GM19099 (cell line): ENCODE measurements at regions not wholly inside any gene's neighbourhood (a gene's known extent, or its start where the extent isn't known, plus 50 kb on each side); places are given as distances from the start of the nearest gene placed in this dataset.

Experiments
- POLR2A ChIP-seq: IDR thresholded peaks from 3 replicates; pipeline ENCODE4 v1.6.1; 2011; ENCODE audit warnings: low read depth; ENCODE audit not compliant: insufficient read length; ENCODE audit errors: extremely low read depth

DNA sequence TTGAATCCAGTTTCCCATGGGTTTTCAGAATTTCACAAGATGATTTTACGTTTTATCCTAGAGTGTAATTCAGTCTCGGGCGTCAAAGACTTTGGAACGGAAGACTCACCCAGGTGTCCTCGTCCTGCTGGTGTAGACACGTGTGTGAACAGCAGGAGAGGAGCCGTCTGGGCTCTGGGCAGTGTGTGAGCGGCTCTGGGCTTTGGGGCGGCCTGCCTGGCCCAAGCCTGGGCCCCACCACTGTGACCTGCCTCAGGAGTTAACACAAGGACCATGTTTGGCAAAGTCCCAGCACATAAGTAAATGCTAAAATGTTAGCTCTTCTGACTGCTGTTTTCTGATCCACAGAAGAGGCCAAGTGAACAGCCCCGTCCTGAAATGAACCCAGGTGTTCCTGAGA, 1093.3 kb downstream of the BRD1 start:
- no peak for TF ChIP-seq POLR2A

GRCh38 chr22:48729499-48730171, 1098.0 kb downstream of the BRD1 start:
- no peak for TF ChIP-seq POLR2A

DNA sequence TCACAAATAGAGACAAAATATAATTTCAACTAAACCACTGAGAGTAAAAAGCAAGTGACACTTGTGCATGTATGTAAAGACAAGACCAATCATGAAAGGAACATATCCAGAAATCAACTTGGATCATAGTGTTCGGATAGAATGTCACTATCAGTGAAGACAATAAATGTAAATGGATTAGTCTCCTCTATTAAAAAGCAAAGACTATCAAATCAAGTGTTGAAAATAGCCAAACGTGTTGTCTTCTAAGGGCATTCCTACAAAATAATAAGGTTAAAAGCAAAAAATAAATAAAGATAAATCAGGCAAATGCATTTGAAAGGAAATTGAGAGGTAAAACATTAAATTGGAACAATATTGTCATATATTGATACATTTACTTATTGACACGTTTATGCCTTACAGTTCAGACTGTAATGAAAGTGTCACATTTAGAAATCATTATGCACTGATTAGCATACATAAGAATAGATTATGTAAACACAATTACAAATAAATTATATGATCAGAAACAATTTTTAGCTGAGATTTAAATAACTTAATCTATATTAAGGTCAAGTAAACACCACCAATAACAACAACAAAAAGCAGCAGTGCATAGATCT, 1100.1 kb downstream of the BRD1 start:
- TF ChIP-seq POLR2A: no peak

DNA sequence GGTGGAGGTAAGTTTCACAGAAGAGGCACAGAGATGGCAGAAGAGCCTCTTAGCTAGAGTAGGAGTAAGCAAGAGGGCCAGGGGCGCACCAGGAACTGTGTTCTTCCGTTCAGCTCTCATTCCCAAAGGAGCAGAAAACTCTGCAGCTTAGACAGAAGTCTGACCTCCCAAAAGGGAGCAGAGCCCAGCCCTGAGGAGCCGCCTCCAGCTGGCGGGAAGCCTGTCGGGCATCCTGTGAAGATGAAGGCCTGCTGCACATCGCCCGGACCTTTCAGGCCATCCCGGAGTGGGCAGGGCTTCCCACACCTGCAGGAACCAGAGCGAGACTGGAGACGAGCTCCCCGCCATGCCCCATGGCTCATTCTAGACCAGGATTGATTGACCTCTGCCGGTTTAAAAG, 1102.8 kb downstream of the BRD1 start:
- TF ChIP-seq POLR2A: no peak

DNA sequence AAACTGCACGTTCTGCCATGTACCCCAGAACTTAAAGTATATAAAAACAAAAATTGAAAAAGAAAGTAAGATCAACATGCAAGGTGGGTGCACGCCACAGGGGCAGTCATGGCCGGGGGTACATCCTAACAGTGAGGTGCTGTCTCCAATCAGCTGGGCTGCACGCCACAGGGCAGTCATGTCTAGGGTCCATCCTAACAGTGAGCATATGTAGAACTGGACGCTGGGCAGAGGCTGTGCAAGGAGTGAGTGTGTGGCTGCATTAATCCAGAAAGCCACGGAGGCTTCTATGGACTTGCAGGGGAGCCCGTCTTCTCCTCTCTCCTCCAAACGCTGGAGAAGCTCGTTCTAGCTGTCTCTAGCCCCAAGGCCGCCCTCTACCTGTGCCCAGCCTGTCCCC, 1105.0 kb downstream of the BRD1 start:
- TF ChIP-seq POLR2A: no peak

- no peak for TF ChIP-seq POLR2A
Measured at GRCh38 chr22:48721395-48721669, 1106.3 kb downstream of the BRD1 start.

DNA sequence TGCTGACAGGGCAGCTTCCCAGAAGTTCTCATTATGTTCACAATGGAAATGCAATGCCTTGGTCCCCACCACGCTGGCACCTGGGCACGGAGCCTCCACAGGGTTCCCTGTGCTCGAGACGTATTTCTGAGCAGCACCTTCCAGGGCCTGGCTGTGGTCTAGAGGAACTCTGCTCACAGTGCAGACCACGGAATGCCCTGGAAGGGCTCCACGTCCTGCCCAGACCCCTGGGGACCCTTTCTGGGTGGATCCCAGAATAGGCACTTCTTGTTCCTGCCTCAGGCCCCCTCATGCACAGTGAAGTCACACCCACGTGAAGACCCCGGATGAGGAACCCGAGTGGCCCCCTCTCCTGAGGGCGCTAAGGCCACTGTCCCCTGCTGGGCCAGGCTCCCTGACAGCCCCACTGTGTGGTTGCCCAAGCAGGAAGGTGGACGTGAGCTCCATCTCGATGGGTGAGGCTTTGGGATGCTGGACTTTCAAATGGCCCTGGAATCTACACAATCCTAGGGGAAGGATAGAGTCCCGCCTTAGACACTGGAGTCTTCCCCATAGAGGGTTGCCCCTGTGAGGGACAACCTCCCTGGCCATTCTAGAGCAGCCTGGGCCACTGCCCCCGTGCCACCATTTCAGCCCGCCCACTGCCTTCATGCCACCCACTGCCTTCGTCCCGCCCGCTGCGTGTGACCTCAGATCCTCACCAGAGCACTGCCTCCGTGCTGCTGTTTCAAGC, 1106.8 kb downstream of the BRD1 start:
- no peak for TF ChIP-seq POLR2A

DNA sequence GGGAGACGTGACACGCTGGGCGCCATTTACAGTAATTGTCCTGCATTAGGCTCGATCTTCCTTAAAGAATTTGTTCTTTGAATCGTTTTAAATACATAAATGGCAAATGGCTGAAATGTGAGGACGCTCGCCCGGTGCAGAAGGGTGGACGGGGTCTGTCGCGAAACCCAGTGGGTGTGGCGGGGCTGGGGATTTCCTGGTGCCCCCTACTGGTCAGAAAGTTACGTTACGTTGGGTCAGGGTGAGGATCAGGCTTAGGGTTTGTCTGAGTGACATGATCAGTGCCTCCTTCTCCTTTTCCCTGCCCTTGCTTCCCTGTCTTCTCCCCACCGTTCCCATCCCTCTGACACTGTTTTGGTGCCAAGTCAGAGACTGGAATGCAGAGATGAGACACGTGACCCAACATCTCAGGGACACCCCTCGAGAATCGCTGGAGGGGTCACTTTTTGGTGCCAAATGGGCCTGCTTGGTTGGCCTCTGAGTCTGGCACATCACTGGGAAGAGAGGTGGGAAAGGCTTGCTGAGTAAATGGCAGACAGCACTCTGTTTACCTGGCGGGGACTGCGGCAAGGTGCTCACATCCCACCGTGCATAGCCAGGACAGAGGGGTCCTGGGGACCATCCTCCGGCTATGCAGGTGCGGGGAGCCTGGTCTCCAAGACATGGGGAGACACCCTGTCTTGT, 1107.6 kb downstream of the BRD1 start:
- TF ChIP-seq POLR2A: no peak

- TF ChIP-seq POLR2A: no peak
Measured at GRCh38 chr22:48718818-48719500, 1108.7 kb downstream of the BRD1 start.

DNA sequence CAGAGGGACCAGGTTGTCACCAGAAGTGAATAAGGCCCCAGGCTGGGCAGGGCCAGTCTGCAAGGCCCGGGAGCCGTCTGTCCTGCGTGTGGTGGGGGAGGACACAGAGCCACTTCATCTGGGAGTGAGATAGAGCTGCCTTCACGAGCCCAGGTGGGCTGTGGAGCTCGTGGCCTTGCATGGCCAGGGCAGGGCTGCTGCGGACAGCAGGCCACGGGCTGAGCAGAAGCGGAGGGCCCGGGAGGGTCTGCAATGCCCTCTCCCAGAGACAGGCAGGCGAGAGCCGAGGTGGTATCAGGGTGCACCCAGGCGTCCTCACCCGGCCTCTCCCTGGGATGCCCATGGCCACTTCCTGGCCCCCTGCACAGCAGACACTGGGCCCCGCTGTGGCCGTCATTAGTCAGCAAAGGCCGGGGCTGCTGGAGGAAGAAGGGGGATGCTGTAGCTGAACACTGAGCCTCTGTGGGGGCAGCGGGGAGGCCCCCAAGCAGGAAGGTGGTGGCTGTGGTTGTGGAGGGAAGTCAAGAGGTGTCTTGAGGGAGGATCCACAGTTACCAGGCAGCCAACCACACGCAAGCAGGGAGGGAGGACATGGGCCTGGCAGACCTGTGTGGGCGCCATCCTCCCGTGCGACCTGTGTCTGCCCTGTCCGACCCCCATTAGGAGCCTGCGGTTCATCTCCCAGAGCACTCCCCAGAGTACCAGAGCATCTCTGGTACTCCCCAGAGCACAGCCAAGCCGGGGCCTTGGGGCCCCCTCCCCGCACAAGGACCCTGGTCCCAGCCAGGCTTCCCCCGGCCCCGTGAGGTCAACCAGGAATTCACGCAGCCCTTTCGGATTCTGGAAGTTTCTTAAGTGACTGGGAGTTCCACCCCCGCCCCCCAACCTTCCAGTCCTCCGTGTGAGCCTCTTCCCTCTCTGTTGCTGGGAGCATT, 1109.5 kb downstream of the BRD1 start:
- TF ChIP-seq POLR2A: no peak

- no peak for TF ChIP-seq POLR2A
Measured at GRCh38 chr22:48717076-48717810, 1110.4 kb downstream of the BRD1 start.

- TF ChIP-seq POLR2A: no peak
Measured at GRCh38 chr22:48715511-48715910, 1112.2 kb downstream of the BRD1 start.

DNA sequence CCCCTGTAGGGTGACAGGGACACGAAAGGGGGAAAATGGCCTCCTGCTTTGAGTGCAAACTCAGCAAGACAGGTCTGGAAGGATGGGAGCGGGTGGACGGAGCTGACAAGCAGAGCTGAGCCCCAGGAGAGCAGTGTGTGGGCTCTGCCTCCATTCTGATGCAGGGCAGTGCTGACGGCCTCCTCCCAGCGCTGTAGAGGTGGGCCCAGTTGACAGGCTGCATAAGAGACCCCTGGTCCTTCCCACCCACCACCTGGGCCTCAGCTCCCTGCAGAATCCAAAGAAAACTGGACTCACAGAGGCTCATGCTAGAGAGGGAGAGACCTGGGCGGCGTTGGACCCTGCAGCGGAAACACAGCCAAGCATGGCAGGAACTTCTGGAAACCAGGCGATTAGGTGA, 1113.4 kb downstream of the BRD1 start:
- no peak for TF ChIP-seq POLR2A
